B cell (primary cell): ENCODE measurements at regions not wholly inside any gene's neighbourhood (a gene's known extent, or its start where the extent isn't known, plus 50 kb on each side); places are given as distances from the start of the nearest gene placed in this dataset.

Experiments
- CTCF ChIP-seq: fragments of 200-600 bp; IDR thresholded peaks from one replicate; pipeline ENCODE4 v1.8.0; 2022; ENCODE audit warnings: antibody characterized with exemption, mild to moderate bottlenecking
- EZH2 ChIP-seq: IDR thresholded peaks from 2 replicates; pipeline ENCODE4 v1.6.1; 2012; ENCODE audit warnings: borderline replicate concordance, low read depth, mild to moderate bottlenecking, moderate library complexity, low read length; ENCODE audit not compliant: insufficient read depth, poor library complexity, severe bottlenecking

DNA sequence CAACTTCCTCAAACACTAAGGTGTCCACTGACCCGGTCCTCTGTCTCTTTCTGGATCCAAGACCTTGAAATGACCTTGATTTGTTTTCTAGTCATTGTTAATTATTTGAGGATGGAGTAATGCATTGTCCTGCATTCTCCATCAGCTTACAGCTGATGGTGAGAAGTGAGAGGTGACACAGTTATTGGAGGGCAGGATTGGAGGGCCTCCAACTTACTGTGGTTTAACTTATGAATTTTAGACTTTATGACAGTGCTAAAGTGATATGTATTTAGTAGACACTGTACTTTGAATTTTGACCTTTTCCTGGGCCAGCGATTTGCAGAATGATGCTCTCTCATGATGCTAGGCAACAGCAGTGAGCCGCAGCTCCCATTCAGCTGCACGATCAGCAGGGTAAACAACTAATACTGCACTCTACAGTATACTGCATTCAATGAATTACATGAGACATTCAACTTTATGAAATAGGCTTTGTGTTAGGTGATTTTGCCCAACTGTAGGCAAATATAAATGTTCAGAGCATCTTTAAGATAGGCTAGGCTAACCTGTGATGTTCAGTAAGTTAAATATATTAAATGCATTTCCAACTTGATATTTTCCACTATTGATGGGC, 200.0 kb upstream of the MEX3C start:
- TF ChIP-seq CTCF: no peak
- no peak for TF ChIP-seq EZH2
